ACHN (cell line): ENCODE measurements at regions not wholly inside any gene's neighbourhood (a gene's known extent, or its start where the extent isn't known, plus 50 kb on each side); places are given as distances from the start of the nearest gene placed in this dataset.
"Not testable (repeated sequence)": the region's sequence is repeated elsewhere in the genome, so short reads cannot be mapped to it uniquely, and the experiment has no call there.

Source experiments
- DNase-seq: peaks from one replicate; pipeline ENCODE4 v3.0.0-alpha.2; 2015
- in situ Hi-C: cut with HindIII; loops from 2 replicates; pipeline ENCODE4 v1.10.0; 2017; ENCODE audit warnings: low sequenced_read_pairs, low pct_ligation_motif_present, low pct_unique_long_range_greater_than_20kb

GRCh38 chr1:120994614-120995013 is 105.0 kb downstream of the PPIAL4A start:
- DNase-seq, in situ Hi-C loops: not testable (repeated sequence)

- in situ Hi-C loops, DNase-seq: not testable (repeated sequence)
These were observed 105.5 kb downstream of the PPIAL4A start for GRCh38 chr1:120995025-120995424.

DNA sequence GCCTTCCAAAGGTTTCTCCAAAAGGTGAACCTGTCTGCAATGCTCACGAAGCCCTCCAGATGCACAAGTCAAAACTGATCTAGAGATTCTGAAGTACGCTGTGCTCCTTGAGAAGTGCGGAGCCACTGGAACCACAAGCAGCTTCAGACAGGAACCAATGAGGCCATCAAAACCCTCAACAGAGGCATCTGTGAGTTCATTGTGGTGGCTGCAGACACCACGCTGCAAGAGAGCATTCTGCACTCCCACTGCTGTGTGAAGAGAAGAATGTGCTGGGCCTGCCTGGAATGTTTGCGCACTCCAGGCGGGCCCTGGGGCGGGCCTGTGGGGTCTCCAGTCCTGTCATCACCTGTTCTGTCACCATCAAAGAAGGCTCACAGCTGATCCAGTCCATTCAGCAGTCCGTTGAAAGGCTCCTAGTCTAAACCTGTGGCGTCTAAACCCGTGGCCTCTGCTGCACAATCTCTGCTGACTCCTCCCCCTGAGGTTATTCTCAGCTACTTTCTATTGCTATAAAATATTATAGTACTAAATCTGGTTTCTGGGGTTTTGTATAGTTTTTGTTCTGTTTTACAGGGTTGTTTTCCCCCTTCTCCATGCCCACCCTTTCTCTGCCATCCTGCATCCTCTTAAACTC is 111.6 kb downstream of the PPIAL4A start:
- DNase-seq, in situ Hi-C loops: not testable (repeated sequence)

GRCh38 chr1:121003230-121003629 is 113.7 kb downstream of the PPIAL4A start:
- DNase-seq, in situ Hi-C loops: not testable (repeated sequence)

- DNase-seq, in situ Hi-C loops: not testable (repeated sequence)
These were observed 117.3 kb downstream of the PPIAL4A start for GRCh38 chr1:121006826-121007225.

- in situ Hi-C loops, DNase-seq: not testable (repeated sequence)
These were observed 118.2 kb downstream of the PPIAL4A start for GRCh38 chr1:121007755-121008154.

DNA sequence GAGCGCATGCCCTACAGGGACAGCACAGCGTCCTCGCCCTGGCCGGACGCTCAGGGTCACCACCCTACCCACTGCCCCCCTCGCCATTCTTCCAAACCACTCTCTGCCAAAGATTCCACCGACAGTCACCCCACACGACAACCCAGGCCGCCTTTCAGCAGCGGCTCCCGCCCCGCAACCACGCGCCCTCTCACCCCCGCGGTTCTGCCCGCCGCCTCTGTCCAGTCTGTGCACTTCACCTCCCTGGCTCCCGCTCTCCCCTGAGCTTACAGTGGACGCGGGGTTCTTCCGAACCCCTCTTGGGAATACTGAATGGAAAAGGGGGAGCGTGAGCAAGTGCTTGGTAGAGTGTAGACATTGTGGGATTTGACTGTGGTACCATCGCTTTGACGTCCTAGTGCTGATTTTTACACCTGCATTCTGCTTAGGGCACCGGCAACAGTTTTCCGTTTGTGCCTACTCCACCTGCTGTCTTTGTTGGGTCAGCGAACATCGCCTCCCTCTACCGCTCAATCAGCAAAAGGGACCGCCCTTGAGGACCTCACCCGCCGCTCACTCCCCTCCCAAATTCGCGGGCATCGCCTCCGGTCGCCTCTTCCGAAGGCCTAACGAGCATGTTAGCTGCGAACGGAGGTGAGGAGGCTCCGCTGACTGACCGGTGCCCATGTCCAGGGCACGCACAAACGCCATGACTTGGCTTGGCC is 119.1 kb downstream of the PPIAL4A start:
- DNase-seq, in situ Hi-C loops: not testable (repeated sequence)

DNA sequence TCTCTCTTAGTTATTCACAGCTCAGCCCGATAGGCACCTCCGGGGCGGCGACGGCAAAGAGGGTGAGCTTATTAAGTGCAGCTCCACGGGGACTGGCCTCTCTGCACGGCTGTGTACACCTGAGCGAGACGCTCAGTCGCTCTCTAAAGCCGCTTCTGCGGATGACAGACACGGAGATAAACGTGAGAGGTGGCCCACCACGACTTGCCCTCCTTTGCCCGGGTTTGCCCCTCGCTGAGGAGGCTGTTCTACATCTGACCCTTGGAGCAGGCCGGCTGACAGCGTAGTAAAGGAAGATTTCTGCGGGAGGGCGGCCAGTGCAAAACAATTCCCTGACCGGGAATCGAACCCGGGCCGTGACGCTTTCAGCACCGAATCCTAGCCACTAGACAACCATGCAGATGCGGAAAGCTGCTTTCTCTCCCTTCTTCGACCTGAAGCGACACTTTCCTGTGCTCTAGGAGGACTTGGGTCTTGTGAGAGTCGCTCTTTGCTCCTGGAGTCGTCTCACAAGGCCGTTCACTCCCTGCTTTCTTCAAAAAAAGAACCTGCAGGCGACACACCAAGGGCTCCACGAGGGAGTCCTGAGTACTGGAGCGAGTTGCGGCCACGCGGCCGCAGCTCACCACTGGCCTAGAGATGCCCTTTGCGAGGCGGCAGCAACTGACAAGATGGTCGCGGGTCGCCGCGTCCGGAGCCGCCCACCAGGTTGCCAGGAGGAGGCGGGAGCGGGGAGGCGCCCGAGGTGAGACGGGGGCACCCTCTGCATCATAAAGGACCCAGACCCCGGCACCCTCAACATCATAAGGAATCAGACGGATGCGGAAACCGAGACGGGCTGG is 119.9 kb downstream of the PPIAL4A start:
- DNase-seq, in situ Hi-C loops: not testable (repeated sequence)

- DNase-seq, in situ Hi-C loops: not testable (repeated sequence)
These were observed 120.6 kb downstream of the PPIAL4A start for GRCh38 chr1:121010141-121010540.

GRCh38 chr1:121013181-121013580 is 123.6 kb downstream of the PPIAL4A start:
- in situ Hi-C loops, DNase-seq: not testable (repeated sequence)

GRCh38 chr1:121016182-121017028 is 126.8 kb downstream of the PPIAL4A start:
- peak; percentile 66 for DNase-seq
- in situ Hi-C loops, result not testable (repeated sequence)

GRCh38 chr1:121019715-121020349 is 130.3 kb downstream of the PPIAL4A start:
- DNase-seq, in situ Hi-C loops: not testable (repeated sequence)

DNA sequence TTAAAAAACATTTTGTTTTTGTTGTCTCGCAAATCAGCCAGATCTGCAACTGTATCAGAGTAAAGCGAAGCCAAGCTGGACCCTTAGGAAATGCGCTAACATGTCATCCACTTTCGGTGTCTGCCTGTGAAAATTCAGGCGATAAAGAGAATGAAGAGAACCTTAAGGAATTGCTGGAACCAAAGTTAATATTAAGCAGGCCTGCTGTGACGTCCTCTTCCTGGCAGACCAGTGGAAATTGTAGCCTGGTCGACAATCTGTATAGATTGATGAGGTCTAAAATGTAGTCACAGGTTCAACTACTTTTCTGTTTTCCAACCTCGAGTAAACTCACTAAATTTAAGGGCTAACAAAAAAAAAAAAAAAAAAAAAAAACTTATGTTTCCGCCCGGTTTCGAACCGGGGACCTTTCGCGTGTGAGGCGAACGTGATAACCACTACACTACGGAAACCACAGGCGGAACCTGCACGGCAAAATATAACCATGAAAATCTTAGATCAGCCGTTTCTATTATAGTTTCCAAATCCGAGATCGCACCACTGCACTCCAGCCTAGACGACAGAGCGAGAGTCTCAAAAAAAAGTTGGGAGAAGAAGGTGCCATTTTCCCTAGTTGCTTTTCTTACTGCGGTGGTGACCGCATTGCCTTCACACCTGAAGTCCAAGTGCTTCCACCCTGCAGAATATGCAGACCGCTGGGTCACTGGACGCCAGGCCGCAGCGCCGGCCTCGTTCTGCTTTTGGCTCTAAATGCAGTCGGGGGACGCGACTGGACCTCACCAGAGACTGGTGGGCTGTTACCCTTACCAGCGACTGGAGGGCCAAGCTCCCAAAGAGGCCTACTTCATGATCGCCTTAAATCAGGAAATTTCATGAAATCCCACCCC is 131.0 kb downstream of the PPIAL4A start:
- DNase-seq, result peak; percentile 0
- in situ Hi-C loops, result not testable (repeated sequence)

- DNase-seq, in situ Hi-C loops: not testable (repeated sequence)
These were observed 132.1 kb downstream of the PPIAL4A start for GRCh38 chr1:121021716-121022115.

- DNase-seq, in situ Hi-C loops: not testable (repeated sequence)
These were observed 143.4 kb downstream of the PPIAL4A start for GRCh38 chr1:121032878-121033494.

DNA sequence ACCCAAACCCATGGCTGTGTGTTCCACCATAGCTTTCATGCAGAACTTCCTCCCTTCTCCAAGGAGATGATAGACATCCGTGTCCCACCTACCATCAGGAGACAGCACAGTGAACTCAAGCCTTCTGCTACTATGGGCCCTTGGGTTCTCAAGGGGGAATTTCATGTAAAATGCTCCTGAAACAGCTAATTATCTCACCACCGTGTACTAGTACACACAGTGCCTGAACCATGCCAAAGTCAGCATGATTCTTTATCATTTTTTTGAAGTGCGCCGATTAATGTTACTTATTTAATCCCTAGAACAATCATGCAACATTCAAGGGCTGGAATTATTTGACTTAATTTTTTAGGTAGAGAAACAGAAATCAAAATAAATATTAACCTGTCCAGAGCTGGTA is 147.2 kb downstream of the PPIAL4A start:
- DNase-seq, in situ Hi-C loops: not testable (repeated sequence)
